Stimulated activated CD8-positive, alpha-beta memory T cell treated with anti-CD3 and anti-CD28 coated beads, Interleukin-15, amount 100 ng/mL, for 4 hours (primary cell): ENCODE measurements at regions not wholly inside any gene's neighbourhood (a gene's known extent, or its start where the extent isn't known, plus 50 kb on each side); places are given as distances from the start of the nearest gene placed in this dataset.
"Not testable (repeated sequence)": the region's sequence is repeated elsewhere in the genome, so short reads cannot be mapped to it uniquely, and the experiment has no call there.

Experiments
- DNase-seq, 2 donors: peaks; one replicate each; pipeline ENCODE4 v3.0.0-alpha.2; 2020; ENCODE audit warnings: low read depth in 2 of 2

- no peak for DNase-seq
Observed at GRCh38 chr13:42398533-42398932, 126.6 kb downstream of the AKAP11 start.

DNA sequence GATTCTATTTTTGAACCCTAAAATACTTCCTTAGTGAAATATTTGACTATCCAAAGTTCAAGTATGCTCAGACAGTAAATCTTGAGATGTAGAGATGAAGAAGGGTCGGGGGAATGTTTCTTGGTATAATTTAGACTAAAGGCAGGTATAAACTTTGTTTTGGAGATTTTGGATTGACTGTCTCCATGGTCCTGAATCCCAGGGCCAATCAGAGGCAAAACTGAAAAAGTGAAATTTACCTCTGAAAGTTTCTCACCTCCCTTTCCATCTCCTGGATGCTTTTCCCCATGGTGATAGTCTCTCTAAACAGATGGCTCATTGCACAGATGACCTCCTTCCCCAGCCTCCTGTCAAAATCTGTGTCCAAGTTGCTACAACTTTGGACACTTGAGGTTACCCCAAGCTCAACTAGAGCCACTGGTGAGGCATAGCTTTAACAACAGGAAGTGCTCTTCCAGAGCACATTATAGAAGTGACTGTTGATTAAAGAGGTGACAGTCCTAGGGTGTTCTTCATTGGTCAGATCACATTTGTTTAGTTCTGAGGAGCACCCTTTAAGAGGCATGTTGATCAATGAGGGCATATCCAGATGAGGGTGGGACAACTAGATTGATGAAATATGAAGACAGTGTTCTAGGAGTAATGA, 128.4 kb downstream of the AKAP11 start:
- DNase-seq: no peak

GRCh38 chr13:42401376-42401775, 129.4 kb downstream of the AKAP11 start:
- DNase-seq: no peak

- DNase-seq: peak in 1 of 2 donors; percentile 60
Observed at GRCh38 chr13:42405665-42406390, 133.9 kb downstream of the AKAP11 start.

DNA sequence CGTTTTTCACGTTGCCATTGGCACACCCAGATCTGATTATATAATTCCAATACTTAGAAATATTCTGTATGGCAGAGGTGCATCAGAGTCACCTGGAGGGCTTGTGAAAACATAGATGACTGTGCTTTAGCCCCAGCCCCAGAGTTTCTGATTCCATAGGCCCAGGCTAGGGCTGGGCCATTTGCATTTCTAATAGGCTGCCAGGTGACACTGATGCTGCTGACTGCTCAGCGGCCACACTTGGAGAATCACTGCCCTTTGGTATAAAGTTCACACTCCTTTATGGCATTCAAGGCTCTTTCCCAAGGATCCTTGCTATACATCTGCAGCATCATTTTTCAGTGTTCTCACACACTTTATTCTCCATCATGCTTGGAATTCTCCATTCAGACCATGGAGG, 137.1 kb downstream of the AKAP11 start:
- no peak for DNase-seq

GRCh38 chr13:42409551-42409950, 137.6 kb downstream of the AKAP11 start:
- DNase-seq: no peak

GRCh38 chr13:42412812-42413483, 141.0 kb downstream of the AKAP11 start:
- DNase-seq: no peak

DNA sequence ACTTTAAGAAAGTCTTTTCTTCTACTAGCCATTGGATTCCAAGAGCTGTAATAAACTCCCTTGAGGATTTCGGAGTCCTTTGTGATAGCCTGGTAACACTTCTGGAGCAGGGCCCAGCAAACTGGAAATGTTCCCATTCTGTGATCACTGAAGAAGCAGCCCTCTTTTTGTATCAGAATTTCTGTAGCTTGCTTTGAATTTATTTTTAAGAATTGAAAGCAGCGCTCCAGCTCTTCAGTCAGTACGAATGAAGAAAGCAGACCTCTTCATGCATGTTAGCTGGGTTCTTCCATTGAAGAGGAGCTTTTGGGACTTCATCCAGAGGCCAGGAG, 141.5 kb downstream of the AKAP11 start:
- DNase-seq: no peak

GRCh38 chr13:42417626-42418025, 145.7 kb downstream of the AKAP11 start:
- DNase-seq: no peak

DNA sequence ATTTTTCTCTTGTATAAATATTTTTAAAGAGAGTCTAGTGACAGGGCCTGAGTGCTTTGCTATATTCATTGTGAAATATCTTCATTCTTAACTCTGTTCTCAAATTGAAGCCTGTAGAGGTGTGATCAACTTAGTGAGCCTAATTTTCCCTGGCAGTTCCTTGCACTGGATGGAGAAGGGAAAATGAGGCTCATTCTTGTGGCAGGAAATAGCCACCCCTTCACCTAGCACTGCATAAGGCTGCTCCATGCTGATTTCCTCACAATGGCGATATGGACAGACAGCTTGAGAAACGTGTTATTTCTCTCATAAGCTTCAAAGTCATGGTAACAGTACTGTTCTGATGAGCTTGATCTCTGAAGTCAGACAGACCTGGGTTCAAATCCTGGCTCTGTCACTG, 146.2 kb downstream of the AKAP11 start:
- DNase-seq: no peak

DNA sequence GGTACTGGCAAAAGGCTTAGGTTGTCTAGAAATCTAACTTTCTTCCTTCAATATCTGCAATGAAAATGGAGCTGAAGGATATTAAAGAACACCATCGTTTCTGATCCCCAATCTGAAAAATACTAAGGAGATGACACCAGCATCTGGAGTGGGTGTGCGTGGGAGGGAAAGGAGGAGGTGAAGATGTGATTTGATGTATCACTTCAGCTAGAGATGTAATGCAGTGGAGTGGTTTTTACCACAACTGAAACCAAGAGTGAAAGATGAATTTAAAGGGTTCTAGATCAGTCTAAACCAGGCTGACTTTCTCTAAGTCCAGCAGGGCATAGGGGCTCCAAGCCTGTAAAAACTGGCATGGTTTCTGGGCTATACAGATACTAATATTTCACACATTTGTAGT, 148.4 kb downstream of the AKAP11 start:
- peak in 1 of 2 donors; percentile 66 for DNase-seq

DNA sequence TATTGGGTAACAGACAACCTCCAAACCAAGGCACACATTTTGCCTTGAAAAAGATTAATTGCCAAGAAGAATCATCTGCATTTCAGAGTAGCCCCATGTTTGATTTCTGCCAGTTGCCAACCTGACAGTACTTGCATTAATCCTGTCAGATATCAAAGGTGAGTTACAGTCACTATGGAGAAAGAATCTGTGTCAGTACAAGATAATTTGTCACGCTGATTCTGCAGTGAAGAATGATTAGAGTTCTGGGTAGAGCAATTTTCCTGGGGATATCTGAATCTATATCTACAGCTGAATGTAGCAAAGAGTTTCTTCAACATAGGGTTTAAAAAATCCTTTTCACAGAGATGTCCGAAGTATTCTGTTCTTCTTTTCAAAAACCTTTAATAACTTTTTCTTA, 150.7 kb downstream of the AKAP11 start:
- no peak for DNase-seq

DNA sequence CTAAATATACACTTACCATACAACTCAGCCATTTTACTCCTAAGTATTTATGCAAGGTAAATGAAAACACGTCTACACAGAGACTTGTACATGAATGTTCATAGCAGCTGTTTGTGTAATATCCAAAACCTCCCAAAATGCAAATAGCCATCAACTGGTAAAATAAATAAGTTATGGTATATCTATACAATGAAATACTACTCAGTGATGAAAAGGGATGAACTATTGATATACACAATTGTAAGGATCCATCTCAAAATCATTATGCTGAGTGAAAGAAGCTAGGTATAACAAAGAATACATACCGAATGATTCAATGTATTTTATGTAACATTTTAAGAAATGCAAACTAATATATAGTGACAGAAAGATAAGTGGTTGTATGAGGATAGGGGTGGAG, 149.8 kb upstream of the TNFSF11 start:
- DNase-seq: no peak

DNA sequence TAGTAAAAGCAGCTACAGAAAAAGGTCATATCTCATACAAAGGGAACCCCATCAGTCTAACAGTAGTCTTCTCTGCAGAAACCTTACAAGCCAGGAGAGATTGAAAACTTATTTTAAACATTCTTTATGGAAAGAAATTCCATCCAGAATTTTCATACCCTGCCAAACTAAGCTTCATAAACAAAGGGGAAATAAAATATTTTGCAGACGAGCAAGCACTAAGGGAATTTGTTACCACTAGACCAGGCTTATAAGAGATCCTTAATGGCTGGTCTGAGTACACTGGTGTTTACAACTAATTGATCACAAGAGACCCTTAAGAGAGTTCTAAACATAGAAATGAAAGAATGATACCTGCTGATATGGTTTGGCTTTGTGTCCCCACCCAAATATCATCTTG, 128.6 kb upstream of the TNFSF11 start:
- DNase-seq: no peak

DNA sequence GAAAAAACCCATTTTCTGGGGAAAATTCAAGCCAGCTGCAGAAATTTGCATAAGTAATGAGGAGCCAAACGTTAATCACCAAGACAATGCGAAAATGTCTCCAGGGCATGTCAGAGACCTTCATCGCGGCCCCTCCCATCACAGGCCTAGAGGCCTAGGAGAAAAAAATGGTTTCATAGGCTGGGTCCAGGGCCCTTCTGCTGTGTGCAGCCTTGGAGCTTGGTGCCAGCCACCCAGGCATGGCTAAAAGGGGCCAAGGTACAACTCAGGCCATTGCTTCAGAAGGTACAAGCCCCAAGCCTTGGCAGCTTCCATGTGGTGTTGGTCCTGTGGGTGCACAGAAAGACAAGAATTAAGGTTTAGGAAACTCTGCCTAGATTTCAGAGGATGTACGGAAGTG, 127.4 kb upstream of the TNFSF11 start:
- DNase-seq: not testable (repeated sequence)

DNA sequence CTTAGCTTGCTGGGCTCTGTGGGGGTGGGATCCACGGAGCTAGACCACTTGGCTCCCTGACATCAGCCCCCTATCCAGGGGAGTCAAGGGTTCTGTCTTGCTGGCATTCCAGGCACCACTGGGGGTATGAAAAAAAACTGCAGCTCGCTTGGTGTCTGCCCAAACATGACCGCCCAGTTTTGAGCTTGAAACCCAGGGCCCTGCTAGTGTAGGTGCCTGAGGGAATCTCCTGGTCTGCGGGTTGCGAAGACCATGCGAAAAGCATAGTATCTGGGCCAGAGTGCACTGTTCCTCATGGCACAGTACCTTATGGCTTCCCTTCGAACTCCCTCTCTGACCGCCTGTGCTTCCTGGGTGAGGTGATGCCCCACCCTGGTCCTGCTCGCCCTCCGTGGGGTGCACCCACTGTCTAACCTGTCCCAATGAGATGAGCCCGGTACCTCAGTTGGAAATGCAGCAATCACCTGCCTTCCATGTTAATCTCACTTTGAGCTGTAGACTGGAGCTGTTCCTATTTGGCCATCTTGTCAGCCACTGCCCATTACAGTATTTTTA, 120.8 kb upstream of the TNFSF11 start:
- no peak for DNase-seq

GRCh38 chr13:42454749-42455148, 119.2 kb upstream of the TNFSF11 start:
- no peak for DNase-seq

DNA sequence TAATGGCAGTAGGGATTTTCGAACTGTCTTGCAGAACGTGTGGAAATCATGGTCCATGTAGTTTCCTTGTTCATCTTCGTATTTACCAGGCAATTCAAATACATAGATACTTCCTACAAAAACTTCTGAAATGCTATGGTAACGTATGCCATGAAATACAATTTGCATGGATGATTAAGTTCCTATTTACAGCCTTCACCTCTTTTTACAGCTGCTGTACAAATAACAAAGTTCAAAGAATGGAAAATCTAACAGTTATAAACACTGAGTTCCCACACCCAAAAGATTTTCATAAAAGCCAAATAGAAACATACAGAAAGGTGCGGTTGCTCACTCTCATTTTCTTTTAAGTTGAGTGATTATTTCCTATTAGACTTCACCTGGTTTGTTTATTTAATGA, 115.8 kb upstream of the TNFSF11 start:
- DNase-seq: no peak

- DNase-seq: no peak
Observed at GRCh38 chr13:42466123-42466522, 107.8 kb upstream of the TNFSF11 start.

GRCh38 chr13:42466609-42467008, 107.3 kb upstream of the TNFSF11 start:
- no peak for DNase-seq

- DNase-seq: no peak
Observed at GRCh38 chr13:42474954-42475353, 99.0 kb upstream of the TNFSF11 start.

GRCh38 chr13:42477596-42478190, 96.3 kb upstream of the TNFSF11 start:
- DNase-seq: no peak
